HG03571 (cell line): ENCODE measurements at regions not wholly inside any gene's neighbourhood (a gene's known extent, or its start where the extent isn't known, plus 50 kb on each side); places are given as distances from the start of the nearest gene placed in this dataset.

Experiments used
- ATAC-seq: cut with Tn5 transposase; IDR thresholded peaks from one replicate; pipeline ENCODE4 v1.9.1; 2021; ENCODE audit not compliant: unreplicated experiment

- ATAC-seq, result no peak
These were observed 258.8 kb downstream of the GPD2 start for GRCh38 chr2:156695020-156695419.

GRCh38 chr2:156695595-156695994 lies 259.4 kb downstream of the GPD2 start:
- no peak for ATAC-seq

GRCh38 chr2:156697906-156698305 lies 261.7 kb downstream of the GPD2 start:
- ATAC-seq, result no peak

GRCh38 chr2:156700681-156701080 lies 264.5 kb downstream of the GPD2 start:
- ATAC-seq, result no peak

- ATAC-seq, result no peak
These were observed 266.4 kb downstream of the GPD2 start for GRCh38 chr2:156702541-156702940.

GRCh38 chr2:156703642-156704041 lies 267.5 kb downstream of the GPD2 start:
- ATAC-seq, result no peak

DNA sequence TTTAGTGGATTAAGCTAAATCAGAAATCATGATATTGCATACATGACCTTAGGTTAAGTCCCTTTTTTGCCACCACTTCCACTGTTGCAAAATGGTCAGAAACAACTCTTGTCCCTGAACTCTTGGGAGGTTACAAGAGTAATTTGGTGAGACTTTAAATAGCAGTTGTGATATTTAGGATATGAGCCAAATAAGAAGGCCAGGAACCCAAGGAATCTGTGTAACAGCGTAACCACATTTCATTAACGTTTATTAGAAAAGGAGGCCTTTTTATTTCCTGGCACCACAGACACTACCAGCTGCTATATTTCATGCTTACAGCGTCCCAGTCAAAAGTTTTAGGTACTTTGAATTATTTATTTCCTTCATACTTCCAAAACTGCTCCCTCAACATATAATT lies 268.0 kb downstream of the GPD2 start:
- no peak for ATAC-seq

GRCh38 chr2:156704617-156705016 lies 268.4 kb downstream of the GPD2 start:
- ATAC-seq, result no peak

GRCh38 chr2:156706576-156706975 lies 270.4 kb downstream of the GPD2 start:
- no peak for ATAC-seq

- ATAC-seq, result no peak
These were observed 271.9 kb downstream of the GPD2 start for GRCh38 chr2:156708051-156708450.

DNA sequence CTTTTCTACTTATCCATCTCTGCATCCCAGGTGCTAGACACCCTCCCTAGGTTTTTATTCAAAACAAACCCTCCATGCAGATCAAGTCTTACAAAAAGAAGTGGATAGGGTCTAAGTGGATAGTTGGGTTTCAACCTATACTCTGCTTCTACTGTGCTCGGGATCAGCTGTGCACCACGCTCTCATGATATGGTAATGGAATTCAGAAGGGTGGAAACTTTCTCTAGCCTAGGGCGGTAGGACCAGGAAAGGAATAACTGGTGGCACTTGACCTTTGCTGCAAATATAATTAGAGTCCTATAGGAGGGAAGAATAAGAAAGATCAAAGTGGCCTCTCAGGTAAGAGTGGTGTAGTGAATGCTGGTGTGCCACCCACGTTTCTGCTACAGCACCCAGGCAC lies 272.9 kb downstream of the GPD2 start:
- no peak for ATAC-seq

GRCh38 chr2:156719036-156719435 lies 282.9 kb downstream of the GPD2 start:
- ATAC-seq, result no peak

GRCh38 chr2:156727867-156728266 lies 291.7 kb downstream of the GPD2 start:
- ATAC-seq, result no peak

- no peak for ATAC-seq
These were observed 292.1 kb downstream of the GPD2 start for GRCh38 chr2:156728328-156728727.

DNA sequence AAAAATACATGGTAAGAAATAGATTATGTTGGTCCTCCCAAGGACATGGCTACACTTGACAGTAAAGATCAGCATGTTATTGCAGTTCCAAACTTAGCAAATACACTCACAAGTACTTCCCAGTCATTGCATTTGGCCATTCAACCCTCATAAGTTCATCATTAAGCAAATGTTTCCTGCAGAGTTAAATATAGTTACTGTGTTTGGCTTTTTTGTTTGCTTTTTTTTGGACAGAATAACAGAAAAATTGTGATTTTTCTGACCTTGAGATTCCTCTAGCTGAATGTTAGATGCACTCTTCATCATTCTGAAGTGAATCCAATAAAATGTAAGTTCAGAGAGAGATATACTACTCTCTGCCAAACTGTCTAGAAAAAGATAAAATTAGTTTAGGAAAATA lies 295.3 kb downstream of the GPD2 start:
- no peak for ATAC-seq

- no peak for ATAC-seq
These were observed 300.8 kb downstream of the GPD2 start for GRCh38 chr2:156736950-156737349.

DNA sequence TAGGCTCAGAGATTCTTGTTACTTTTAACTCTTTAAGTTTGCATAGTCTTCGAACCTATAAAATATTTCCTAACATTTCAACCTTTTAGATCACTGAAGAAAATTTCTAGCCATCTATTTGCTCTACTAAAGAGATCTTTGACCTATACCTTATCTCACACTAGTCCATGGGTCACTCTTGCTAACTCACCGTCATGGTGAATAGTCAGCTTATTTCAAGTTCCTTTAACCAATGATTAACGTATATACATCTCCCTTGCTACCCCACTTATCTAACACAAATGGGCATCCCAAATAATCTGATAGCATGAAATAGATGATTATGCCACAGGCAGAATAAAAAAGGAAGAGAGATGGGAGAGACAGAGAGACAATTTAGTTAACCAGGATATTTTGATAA lies 303.1 kb downstream of the GPD2 start:
- no peak for ATAC-seq

DNA sequence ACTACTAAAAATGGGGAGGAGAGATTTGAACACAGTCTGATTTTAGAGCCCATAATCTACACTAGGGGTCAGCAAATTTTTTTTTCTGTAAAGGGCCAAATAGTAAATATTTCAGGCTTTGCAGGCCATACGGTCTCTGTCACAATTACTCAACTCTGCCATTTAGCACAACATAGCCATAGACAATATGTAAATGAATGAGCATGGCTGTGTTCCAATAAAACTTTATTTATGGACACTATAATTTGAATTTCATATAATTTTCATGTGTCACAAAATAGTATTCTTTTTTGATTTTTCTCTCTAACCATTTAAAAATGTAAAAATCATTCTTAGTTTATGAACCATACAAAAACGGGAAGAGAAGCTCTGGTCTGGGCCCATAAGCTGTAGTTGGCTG lies 309.4 kb downstream of the GPD2 start:
- no peak for ATAC-seq

GRCh38 chr2:156748221-156748620 lies 312.0 kb downstream of the GPD2 start:
- ATAC-seq, result no peak

DNA sequence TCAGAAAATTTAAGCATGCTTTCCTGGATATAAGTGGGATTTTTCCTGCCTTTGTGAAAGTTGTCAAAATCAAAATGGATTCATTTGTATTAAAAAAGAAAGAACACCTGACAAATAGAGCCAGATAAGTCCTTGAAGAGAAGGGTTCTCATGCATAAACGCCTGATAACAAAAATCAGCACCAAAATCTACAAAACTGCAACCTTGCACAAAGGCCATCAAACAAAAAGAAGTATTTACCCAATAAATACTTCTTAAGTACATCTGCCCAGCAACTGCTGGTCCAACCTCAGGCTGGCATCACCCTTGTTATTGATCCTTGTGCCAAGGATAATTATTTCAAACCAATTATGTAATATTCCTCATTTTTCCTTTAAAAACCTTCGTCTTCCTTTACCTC lies 315.9 kb downstream of the GPD2 start:
- no peak for ATAC-seq

- no peak for ATAC-seq
These were observed 317.6 kb downstream of the GPD2 start for GRCh38 chr2:156753766-156754165.

DNA sequence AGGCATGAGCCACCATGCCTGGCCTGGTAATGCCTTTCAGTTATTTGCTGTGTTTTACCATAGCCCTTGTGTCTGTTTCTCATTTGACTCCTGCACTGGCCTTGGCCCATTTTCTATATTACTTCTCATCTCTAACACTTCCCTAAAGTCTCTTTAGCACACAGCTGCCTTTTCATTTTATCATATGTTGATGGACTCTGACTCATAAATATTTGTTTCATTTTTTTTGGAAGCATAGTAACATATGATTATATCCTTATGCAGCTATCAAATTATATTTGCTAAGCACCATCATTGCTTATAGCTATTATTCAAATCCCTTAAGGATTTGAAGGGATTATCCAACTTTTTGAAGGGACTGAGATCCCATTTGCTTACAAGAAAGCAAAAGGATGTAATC lies 320.3 kb downstream of the GPD2 start:
- no peak for ATAC-seq

DNA sequence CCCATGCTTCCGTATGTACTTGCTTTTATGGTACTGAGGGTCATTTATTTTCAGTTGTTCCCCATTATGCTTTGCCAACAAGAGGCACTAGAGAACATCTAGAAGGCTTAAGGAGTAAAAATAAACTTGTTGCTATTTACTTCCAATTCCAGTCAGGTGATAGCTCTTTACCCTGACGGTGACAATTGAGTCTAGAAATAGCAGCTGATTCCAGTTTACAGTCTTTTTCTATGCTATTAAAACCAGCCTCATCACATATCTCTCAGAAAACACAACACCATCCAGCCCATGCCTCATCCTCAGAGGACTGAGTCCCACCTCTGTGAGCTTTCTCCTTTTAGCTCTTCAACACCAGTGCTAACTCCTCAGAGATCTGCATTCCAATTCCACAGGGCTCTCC lies 327.0 kb downstream of the GPD2 start:
- no peak for ATAC-seq

GRCh38 chr2:156765043-156765442 lies 328.9 kb downstream of the GPD2 start:
- no peak for ATAC-seq
